K562 (cell line): ENCODE measurements at regions not wholly inside any gene's neighbourhood (a gene's known extent, or its start where the extent isn't known, plus 50 kb on each side); places are given as distances from the start of the nearest gene placed in this dataset.

Experiments used
- ATAC-seq: fragments of 200-7000 bp; cut with Tn5 transposase; 3 replicates; pipeline ENCODE4 v1.9.1; 2020; ENCODE audit warnings: moderate library complexity
- BruUV-seq: library from RNA; stranded (reverse); fragments of 400-500 nt; replicated peaks from 2 replicates; lab custom pipeline; 2021; lab: Mats Ljungman, UMichigan
- CTCF ChIA-PET: fragments of 300-600 bp; formaldehyde crosslinking; extraction: SDS; loops from one replicate; lab custom pipeline; 2021; ENCODE audit warnings: low intra/inter-chr PET ratio; lab: Yijun Ruan, JAX
- POLR2A ChIA-PET: fragments of 300-600, 350-650 bp; sonication (Branson Sonifier 250); formaldehyde crosslinking; extraction: SDS; loops from one replicate; lab custom pipeline; 2021; ENCODE audit warnings: antibody characterized with exemption, inconsistent platforms; lab: Yijun Ruan, JAX
- DNase-seq, 4 experiments: peaks; one replicate each; pipeline versions ENCODE4 v3.0.0 to v3.0.0-alpha.2; 2011 to 2018; ENCODE audit warnings: low spot score in 3 of 4, mixed read lengths in 3 of 4; ENCODE audit errors: extremely low read depth in 1 of 4
- FAIRE-seq: peaks from 2 replicates; lab custom pipeline; 2011; peaks lifted over from hg19 to GRCh38; lab: Jason Lieb, UNC
- H2AFZ ChIP-seq: 2 replicates; pipeline ENCODE4 v1.6.0; 2011; ENCODE audit warnings: low read depth, low read length, control low read depth, inconsistent platforms
- H3K27ac ChIP-seq: fragments of 200-600 bp; 3 replicates; pipeline ENCODE4 v1.8.0; 2011; ENCODE audit warnings: low read depth, mild to moderate bottlenecking, control low read depth, inconsistent platforms, low read length, moderate library complexity, mixed read lengths; ENCODE audit errors: extremely low read depth
- H3K27me3 ChIP-seq, 2 experiments: fragments of 300-600 bp in 1 of 2; 2 replicates in 1 of 2; 3 replicates in 1 of 2; pipeline versions ENCODE4 v1.6.0 to v1.8.0; 2011; ENCODE audit warnings: inconsistent platforms in 2 of 2, low read length in 2 of 2, mild to moderate bottlenecking in 1 of 2, mixed read lengths in 1 of 2, moderate library complexity in 1 of 2; ENCODE audit not compliant: control insufficient read depth in 2 of 2, insufficient read depth in 2 of 2
- H3K36me3 ChIP-seq: fragments of 300-600 bp; 3 replicates; pipeline ENCODE4 v1.8.0; 2011; ENCODE audit warnings: mild to moderate bottlenecking, low read length, inconsistent platforms; ENCODE audit not compliant: control insufficient read depth, insufficient read depth
- H3K4me1 ChIP-seq, 2 experiments: fragments of 200-600 bp in 1 of 2; replicated peaks in 1 of 2; 2 replicates in 1 of 2; 3 replicates in 1 of 2; pipeline versions ENCODE4 v1.5.1 to v1.8.0; 2011; ENCODE audit warnings: inconsistent platforms in 2 of 2, low read length in 2 of 2, mild to moderate bottlenecking in 1 of 2, mixed read lengths in 1 of 2, moderate library complexity in 1 of 2; ENCODE audit not compliant: control insufficient read depth in 2 of 2, insufficient read depth in 2 of 2
- H3K4me2 ChIP-seq: 2 replicates; pipeline ENCODE4 v1.6.1; 2011; ENCODE audit warnings: low read length, control low read depth, inconsistent platforms, mixed read lengths; ENCODE audit not compliant: insufficient read depth
- H3K4me3 ChIP-seq: fragments of 200-600 bp; sonication (generic), shearing (Covaris generic); 2 replicates; pipeline ENCODE4 v1.5.1; 2016; ENCODE audit warnings: control low read depth, inconsistent platforms
- H3K79me2 ChIP-seq: fragments of 200-600 bp; 3 replicates; pipeline ENCODE4 v1.8.0; 2011; ENCODE audit warnings: low read length, inconsistent platforms; ENCODE audit not compliant: control insufficient read depth, insufficient read depth
- H3K9ac ChIP-seq, 2 experiments: 2 replicates each; pipeline versions ENCODE4 v1.6.0 to v1.6.1; 2011; ENCODE audit warnings: low read depth in 2 of 2, low read length in 2 of 2, control low read depth in 1 of 2, inconsistent platforms in 1 of 2, mild to moderate bottlenecking in 1 of 2, mixed read lengths in 1 of 2; ENCODE audit not compliant: insufficient read depth in 1 of 2
- H3K9me1 ChIP-seq: one replicate; pipeline ENCODE4 v1.6.0; 2011; ENCODE audit warnings: inconsistent platforms, mild to moderate bottlenecking, low read length, moderate library complexity; ENCODE audit not compliant: control insufficient read depth, insufficient read depth
- H3K9me3 ChIP-seq: replicated peaks from 2 replicates; pipeline ENCODE4 v1.5.1; 2011; ENCODE audit warnings: low read depth, low read length, inconsistent platforms; ENCODE audit not compliant: control insufficient read depth, insufficient read depth
- H4K20me1 ChIP-seq: replicated peaks from 2 replicates; pipeline ENCODE4 v1.6.1; 2011; ENCODE audit warnings: low read length, inconsistent platforms, mixed read lengths; ENCODE audit not compliant: control insufficient read depth, insufficient read depth
- ARID2 ChIP-seq: fragments of 450-650 bp; IDR thresholded peaks from 2 replicates; pipeline ENCODE4 v1.6.1; 2017; ENCODE audit warnings: antibody characterized with exemption, mild to moderate bottlenecking
- DDX20 ChIP-seq: fragments of 450-650 bp; IDR thresholded peaks from 2 replicates; pipeline ENCODE4 v1.6.1; 2016; ENCODE audit warnings: missing genetic modification characterization, low read depth, mild to moderate bottlenecking, missing compliant biosample characterization, moderate library complexity
- JUN ChIP-seq, 2 experiments: sonication (generic) in 1 of 2; formaldehyde crosslinking in 1 of 2; IDR thresholded peaks; 2 replicates each; pipeline versions ENCODE4 v1.6.1 to v1.8.0; 2012 to 2022; ENCODE audit warnings: borderline replicate concordance in 2 of 2, mild to moderate bottlenecking in 2 of 2, improper control_type of control experiment in 1 of 2, low read depth in 1 of 2, low read length in 1 of 2, missing genetic modification reagents in 1 of 2
- NR0B1 ChIP-seq: fragments of 450-650 bp; IDR thresholded peaks from one replicate; pipeline ENCODE4 v1.6.1; 2018; ENCODE audit warnings: mild to moderate bottlenecking, moderate library complexity; ENCODE audit not compliant: partially characterized antibody
- SMAD2 ChIP-seq: fragments of 150-350 bp; IDR thresholded peaks from 2 replicates; pipeline ENCODE4 v1.6.1; 2014; ENCODE audit warnings: low read depth, mild to moderate bottlenecking, low read length
- WGBS: fragments of 100-300 bp; shearing (Covaris generic); methylation state at CpG from one replicate; pipeline ENCODE4 v1.1.6; 2016; ENCODE audit warnings: low coverage, mixed read lengths; ENCODE audit not compliant: insufficient coverage; ENCODE audit errors: missing lambda C conversion rate; 5-methylcytosine and 5-hydroxymethylcytosine counted together
- in situ Hi-C: fragments of 300-500 bp; cut with MboI; formaldehyde crosslinking; loops from 4 replicates; pipeline ENCODE4 v1.15.0; 2018; ENCODE audit warnings: inconsistent platforms, mixed read lengths
- intact Hi-C: fragments of 100-400 bp; cut with micrococcal nuclease; formaldehyde crosslinking; loops from 2 replicates; pipeline ENCODE4 v1.14.2; 2022

- CTCF ChIA-PET, result no interaction called here
- H3K4me1 ChIP-seq, result no peaks in the 10 kb centered on the region
- no peaks in the 10 kb centered on the region for H3K79me2 ChIP-seq
- no peaks in the 10 kb centered on the region for H3K36me3 ChIP-seq
- no peaks in the 10 kb centered on the region for H3K27me3 ChIP-seq
- H3K4me3 ChIP-seq, result no peak overlapping the region
- FAIRE-seq, result peak; percentile 57
- intact Hi-C loops, result no loop called here
- H3K27ac ChIP-seq, result no peak overlapping the region
- 0% methylated on average over 5 of the region's 5 CpGs for WGBS
- POLR2A ChIA-PET, result no interaction called here
- no peak overlapping the region for H3K9ac ChIP-seq
- no peak overlapping the region for H3K4me2 ChIP-seq
- no TSS peak for BruUV-seq
- no peak overlapping the region for H2AFZ ChIP-seq
- DNase-seq, result no peak
- H4K20me1 ChIP-seq, result no peaks in the 10 kb centered on the region
- in situ Hi-C loops, result no loop called here
- no peaks in the 10 kb centered on the region for H3K9me3 ChIP-seq
- TF ChIP-seq JUN (IDR thresholded peaks at IDR 0.05; ENCODE audit: borderline replicate concordance, low read depth, low read length) (no peak), JUN (CRISPR knock-in tag; IDR thresholded peaks at IDR 0.05; ENCODE audit: borderline replicate concordance) (no peak), SMAD2 (no peak), NR0B1 (no peak), DDX20 (no peak), ARID2 (no peak)
- H3K9me1 ChIP-seq, result no peaks in the 10 kb centered on the region
- no peak for ATAC-seq
Measured at GRCh38 chr10:55160655-55161283, 359.7 kb upstream of the PCDH15 start.
